ENCODE measurements at regions not wholly inside any gene's neighbourhood (a gene's known extent, or its start where the extent isn't known, plus 50 kb on each side); places are given as distances from the start of the nearest gene placed in this dataset.

- TF ChIP-seq CTCF (IDR thresholded peaks at IDR 0.05), result no peak
Measured at GRCh38 chr10:50990568-50991455, 83.5 kb upstream of the PRKG1 start.

- no peak for TF ChIP-seq CTCF (IDR thresholded peaks at IDR 0.05)
Measured at GRCh38 chr10:50991456-50992355, 82.6 kb upstream of the PRKG1 start.

GRCh38 chr10:50992356-50992901 is 81.9 kb upstream of the PRKG1 start:
- no peak for TF ChIP-seq CTCF (IDR thresholded peaks at IDR 0.05)

GRCh38 chr10:50992972-50993766 is 81.1 kb upstream of the PRKG1 start:
- TF ChIP-seq CTCF (IDR thresholded peaks at IDR 0.05), result no peak

- no peak for TF ChIP-seq CTCF (IDR thresholded peaks at IDR 0.05)
Measured at GRCh38 chr10:50993771-50994251, 80.5 kb upstream of the PRKG1 start.

GRCh38 chr10:50997461-50997860 is 76.8 kb upstream of the PRKG1 start:
- no peak for TF ChIP-seq CTCF (IDR thresholded peaks at IDR 0.05)

GRCh38 chr10:50999163-50999562 is 75.1 kb upstream of the PRKG1 start:
- TF ChIP-seq CTCF (IDR thresholded peaks at IDR 0.05), result no peak

All from LNCAP (cell line).